ENCODE measurements at regions not wholly inside any gene's neighbourhood (a gene's known extent, or its start where the extent isn't known, plus 50 kb on each side); places are given as distances from the start of the nearest gene placed in this dataset.

- CTCF ChIA-PET = interaction anchor here (0.6 to 2.5 kb wide), 9 partner anchors 9 to 234 kb away, joined by 3 to 11 read pairs (median 4); a partner anchor contains a TSS
- DNase-seq = peak; percentile 16
Observed at GRCh38 chr12:107356266-107356936, 263.1 kb upstream of the CRY1 start.

DNA sequence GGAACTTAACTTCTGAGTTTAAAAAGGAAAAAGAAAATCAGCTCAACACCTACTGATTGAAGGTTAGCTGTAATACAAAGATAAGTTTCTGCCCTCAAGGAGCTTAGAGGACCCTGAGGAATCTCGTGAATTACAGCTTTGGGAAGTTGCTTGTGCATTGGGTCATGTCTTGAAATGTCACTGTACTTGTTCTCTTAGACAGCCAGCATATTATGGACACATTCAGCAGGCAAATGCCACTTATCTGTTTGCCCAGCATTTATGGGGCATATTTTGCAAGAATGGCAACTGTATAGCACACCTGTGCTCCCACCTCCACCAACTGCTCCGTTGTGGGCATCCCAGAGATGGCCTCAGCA is 263.6 kb upstream of the CRY1 start:
- Mint-ChIP-seq H3K36me3 (ENCODE audit: low read depth) (peaks cover 1% of the 10 kb centered on the region), H3K4me1 (ENCODE audit: low read depth) (peaks cover 45% of the 10 kb centered on the region), H3K27me3 (ENCODE audit: low read depth) (no peaks in the 10 kb centered on the region), H3K4me3 (no peak overlapping the region), H3K27ac (no peak overlapping the region), H3K9me3 (no peaks in the 10 kb centered on the region)
- CTCF ChIA-PET = interaction anchor here (1.3 to 2.5 kb wide), 5 partner anchors 8 to 223 kb away, joined by 3 to 11 read pairs (median 7); a partner anchor contains a TSS
- no peak for DNase-seq
- intact Hi-C loops (cut with micrococcal nuclease) = loop anchor here (1.0 kb wide), 2 partner anchors 11 to 20 kb away; no protein-coding TSS in a partner anchor

More at GRCh38 chr12:107356266-107356936, 263.1 kb upstream of the CRY1 start:
- Mint-ChIP-seq H3K36me3 (ENCODE audit: low read depth) (peaks cover 1% of the 10 kb centered on the region), H3K4me1 (ENCODE audit: low read depth) (peaks cover 50% of the 10 kb centered on the region), H3K27ac (no peak overlapping the region), H3K27me3 (ENCODE audit: low read depth) (no peaks in the 10 kb centered on the region), H3K4me3 (no peak overlapping the region), H3K9me3 (no peaks in the 10 kb centered on the region)
- intact Hi-C loops (cut with micrococcal nuclease) = loop anchor here (1.0 kb wide), 2 partner anchors 12 to 19 kb away; no protein-coding TSS in a partner anchor

DNA sequence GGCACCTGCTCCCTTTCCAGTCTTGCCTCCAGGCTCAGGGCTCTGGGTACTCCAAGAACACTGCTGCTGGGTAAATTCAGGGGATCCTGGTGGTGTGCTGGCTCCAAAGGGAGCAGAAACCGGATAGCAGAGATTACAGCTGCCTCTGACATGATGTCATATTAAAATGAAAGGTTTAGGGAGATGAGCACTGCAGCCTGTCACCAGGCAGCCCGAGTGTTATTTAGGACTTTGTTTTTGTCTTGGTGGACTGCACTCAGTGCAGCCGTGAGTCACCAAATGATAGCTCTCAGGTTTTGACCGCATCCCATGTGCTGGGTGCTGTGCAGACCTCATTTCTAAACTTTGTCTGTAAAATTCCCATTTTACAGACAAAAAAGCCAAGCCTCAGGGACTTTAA is 266.0 kb upstream of the CRY1 start:
- no peak overlapping the region for H3K27ac Mint-ChIP-seq
- CTCF ChIA-PET = no interaction called here
- no peak overlapping the region for H3K4me3 Mint-ChIP-seq
- no peaks in the 10 kb centered on the region for H3K27me3 Mint-ChIP-seq (ENCODE audit: low read depth)
- H3K36me3 Mint-ChIP-seq (ENCODE audit: low read depth) = no peaks in the 10 kb centered on the region
- no peak for DNase-seq
- no peaks in the 10 kb centered on the region for H3K9me3 Mint-ChIP-seq
- intact Hi-C loops (cut with micrococcal nuclease) = no loop called here
- peaks cover 24% of the 10 kb centered on the region for H3K4me1 Mint-ChIP-seq (ENCODE audit: low read depth)

DNA sequence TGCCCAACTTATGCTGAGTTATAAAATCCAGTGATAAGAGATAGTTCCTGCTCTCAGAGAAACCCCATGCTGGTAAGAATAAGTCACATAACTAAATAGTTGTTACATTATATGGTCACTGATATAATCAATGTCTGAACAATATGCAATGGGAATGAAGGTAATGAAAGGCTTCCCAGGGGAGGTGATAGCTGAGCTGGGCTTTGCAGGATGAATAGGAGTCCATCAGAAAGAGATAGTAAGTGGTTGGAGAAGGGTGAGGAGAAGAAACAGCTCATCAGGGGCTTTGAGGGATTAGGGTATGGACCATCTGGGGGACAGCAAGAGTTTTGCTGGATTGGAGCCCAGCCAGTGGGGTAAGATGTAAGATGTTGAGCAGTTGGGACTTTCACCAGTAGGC is 266.7 kb upstream of the CRY1 start:
- H3K4me3 Mint-ChIP-seq = no peak overlapping the region
- peaks cover 19% of the 10 kb centered on the region for H3K4me1 Mint-ChIP-seq (ENCODE audit: low read depth)
- no peak overlapping the region for H3K27ac Mint-ChIP-seq
- no peaks in the 10 kb centered on the region for H3K9me3 Mint-ChIP-seq
- DNase-seq = no peak
- intact Hi-C loops (cut with micrococcal nuclease) = no loop called here
- no peaks in the 10 kb centered on the region for H3K27me3 Mint-ChIP-seq (ENCODE audit: low read depth)
- no peaks in the 10 kb centered on the region for H3K36me3 Mint-ChIP-seq (ENCODE audit: low read depth)
- CTCF ChIA-PET = interaction anchor here (0.6 to 0.9 kb wide), 4 partner anchors 42 to 186 kb away, joined by 3 read pairs; no protein-coding TSS in a partner anchor

GRCh38 chr12:107360482-107360881 is 267.1 kb upstream of the CRY1 start:
- intact Hi-C loops (cut with micrococcal nuclease) = no loop called here
- no peak overlapping the region for H3K4me3 Mint-ChIP-seq
- no peaks in the 10 kb centered on the region for H3K9me3 Mint-ChIP-seq
- peaks cover 16% of the 10 kb centered on the region for H3K4me1 Mint-ChIP-seq (ENCODE audit: low read depth)
- CTCF ChIA-PET = interaction anchor here (0.6 to 0.9 kb wide), 4 partner anchors 42 to 186 kb away, joined by 3 read pairs; no protein-coding TSS in a partner anchor
- no peaks in the 10 kb centered on the region for H3K27me3 Mint-ChIP-seq (ENCODE audit: low read depth)
- no peak for DNase-seq
- H3K27ac Mint-ChIP-seq = no peak overlapping the region
- H3K36me3 Mint-ChIP-seq (ENCODE audit: low read depth) = no peaks in the 10 kb centered on the region

DNA sequence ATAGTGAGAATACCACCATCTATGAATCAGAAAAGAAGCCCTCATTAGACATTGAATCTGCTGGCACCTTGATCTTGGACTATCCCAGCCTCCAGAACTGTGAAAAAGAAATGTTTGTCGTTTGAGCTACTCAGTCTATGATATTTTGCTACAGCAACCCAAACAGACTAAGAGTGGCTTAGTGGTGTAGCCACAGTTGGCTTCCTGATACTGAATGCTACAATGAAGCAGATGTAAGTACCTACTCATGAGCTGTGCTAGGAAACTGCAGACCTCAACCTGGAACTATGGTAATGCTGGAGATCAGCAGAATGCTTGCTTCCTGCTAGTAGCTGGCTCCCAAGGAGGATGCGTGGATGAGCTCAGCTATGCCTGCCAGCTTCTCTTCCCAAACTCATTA is 268.6 kb upstream of the CRY1 start:
- DNase-seq = no peak
- no peaks in the 10 kb centered on the region for H3K27me3 Mint-ChIP-seq (ENCODE audit: low read depth)
- intact Hi-C loops (cut with micrococcal nuclease) = no loop called here
- H3K27ac Mint-ChIP-seq = no peak overlapping the region
- no peaks in the 10 kb centered on the region for H3K9me3 Mint-ChIP-seq
- H3K36me3 Mint-ChIP-seq (ENCODE audit: low read depth) = no peaks in the 10 kb centered on the region
- peaks cover 19% of the 10 kb centered on the region for H3K4me1 Mint-ChIP-seq (ENCODE audit: low read depth)
- no peak overlapping the region for H3K4me3 Mint-ChIP-seq
- CTCF ChIA-PET = interaction anchor here (0.9 to 1.6 kb wide), 2 partner anchors 19 to 40 kb away, joined by 3 to 4 read pairs; no protein-coding TSS in a partner anchor

DNA sequence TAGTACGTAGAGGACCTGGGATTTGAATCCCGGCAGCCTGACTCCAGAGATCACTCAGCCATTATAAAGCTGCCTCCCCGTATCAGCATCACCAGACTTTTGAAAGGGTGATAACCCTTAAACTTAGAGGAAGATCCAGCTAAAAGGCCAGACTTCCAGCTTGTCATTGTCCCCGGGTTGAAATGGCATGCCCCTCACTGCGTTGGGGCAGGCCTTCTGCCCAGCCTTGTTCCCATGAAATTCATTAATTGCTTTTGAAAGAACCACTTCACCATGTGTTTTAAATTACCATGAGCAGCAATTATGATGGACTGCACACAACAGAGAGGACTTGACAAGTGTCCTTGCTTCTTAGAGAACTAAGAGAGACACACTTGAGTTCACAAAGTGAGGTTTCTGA is 269.6 kb upstream of the CRY1 start:
- no peaks in the 10 kb centered on the region for H3K9me3 Mint-ChIP-seq

DNA sequence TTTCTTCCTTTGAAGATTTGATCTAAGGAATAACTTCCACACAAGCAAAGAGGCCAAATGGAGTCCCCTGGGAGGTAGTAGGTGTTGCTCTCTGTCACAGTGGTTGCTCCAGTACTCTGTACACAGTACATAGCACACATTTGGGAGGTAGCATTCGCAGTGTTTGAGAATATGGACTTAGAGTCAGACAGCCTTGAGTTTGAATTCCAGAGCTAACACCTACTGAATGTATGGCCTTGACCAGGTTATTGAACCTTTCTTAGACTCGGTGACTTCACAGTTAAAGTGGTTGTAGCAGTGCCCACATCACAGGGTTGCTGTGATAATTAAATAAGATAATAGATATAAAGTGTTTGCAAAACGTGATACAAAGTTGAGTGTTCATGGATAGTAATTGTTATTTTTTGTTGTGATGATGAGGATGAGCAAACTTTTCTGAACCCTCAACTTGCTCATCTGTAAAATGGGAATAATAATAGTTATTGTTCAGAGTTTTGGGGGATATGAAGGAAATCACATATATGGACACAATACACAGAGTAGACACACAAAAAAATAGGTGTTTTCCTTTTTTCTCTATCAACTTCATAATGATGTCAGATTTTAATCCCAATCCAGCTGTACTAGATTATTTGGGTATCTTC is 271.6 kb upstream of the CRY1 start:
- H3K9me3 Mint-ChIP-seq = no peaks in the 10 kb centered on the region
- no peaks in the 10 kb centered on the region for H3K27me3 Mint-ChIP-seq (ENCODE audit: low read depth)
- no peak overlapping the region for H3K4me3 Mint-ChIP-seq
- H3K36me3 Mint-ChIP-seq (ENCODE audit: low read depth) = no peaks in the 10 kb centered on the region
- no peak overlapping the region for H3K27ac Mint-ChIP-seq
- CTCF ChIA-PET = interaction anchor here (1.0 to 1.7 kb wide), 2 partner anchors 8 to 38 kb away, joined by 3 read pairs; no protein-coding TSS in a partner anchor
- no peak for DNase-seq
- intact Hi-C loops (cut with micrococcal nuclease) = loop anchor here (5.0 kb wide), 1 partner anchor 1197 kb away; the partner anchor contains the start of genes ISCU and SART3
- peaks cover 42% of the 10 kb centered on the region for H3K4me1 Mint-ChIP-seq (ENCODE audit: low read depth)

More for the DNA sequence above, 269.6 kb upstream of the CRY1 start:
- H3K36me3 Mint-ChIP-seq (ENCODE audit: low read depth) = no peaks in the 10 kb centered on the region
- H3K4me1 Mint-ChIP-seq (ENCODE audit: low read depth) = peaks cover 26% of the 10 kb centered on the region
- intact Hi-C loops (cut with micrococcal nuclease) = no loop called here
- H3K27ac Mint-ChIP-seq = no peak overlapping the region
- DNase-seq = no peak
- H3K27me3 Mint-ChIP-seq (ENCODE audit: low read depth) = no peaks in the 10 kb centered on the region
- no peak overlapping the region for H3K4me3 Mint-ChIP-seq
- CTCF ChIA-PET = interaction anchor here (0.9 to 1.6 kb wide), 2 partner anchors 20 to 39 kb away, joined by 3 to 4 read pairs; no protein-coding TSS in a partner anchor

DNA sequence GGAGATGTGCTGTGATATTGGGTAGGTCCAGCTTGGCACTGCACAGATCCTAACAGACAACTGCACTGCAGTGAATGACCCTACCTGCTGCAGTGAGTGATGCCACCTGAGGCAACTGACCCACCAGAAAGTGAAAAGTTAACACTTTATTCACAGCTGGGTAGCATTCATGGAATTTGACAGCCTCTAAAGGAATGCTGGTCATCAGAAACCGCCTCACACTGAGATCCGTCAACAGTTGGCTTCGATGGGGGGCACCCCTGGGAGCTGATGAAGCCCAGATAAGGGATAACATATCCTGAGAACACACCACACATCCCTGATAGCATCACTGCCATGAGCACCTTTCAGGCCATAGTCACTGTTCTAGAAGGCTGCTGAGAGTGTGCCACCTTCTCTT is 272.4 kb upstream of the CRY1 start:
- no peaks in the 10 kb centered on the region for H3K36me3 Mint-ChIP-seq (ENCODE audit: low read depth)
- DNase-seq = no peak
- H3K27me3 Mint-ChIP-seq (ENCODE audit: low read depth) = no peaks in the 10 kb centered on the region
- no peaks in the 10 kb centered on the region for H3K9me3 Mint-ChIP-seq
- no peak overlapping the region for H3K27ac Mint-ChIP-seq
- H3K4me1 Mint-ChIP-seq (ENCODE audit: low read depth) = peaks cover 47% of the 10 kb centered on the region
- no peak overlapping the region for H3K4me3 Mint-ChIP-seq
- CTCF ChIA-PET = interaction anchor here (1.7 kb wide), 1 partner anchor 9 kb away, joined by 3 read pairs; no protein-coding TSS in a partner anchor
- intact Hi-C loops (cut with micrococcal nuclease) = loop anchor here (5.0 kb wide), 1 partner anchor 1197 kb away; the partner anchor contains the start of genes ISCU and SART3

- CTCF ChIA-PET = interaction anchor here (1.7 kb wide), 1 partner anchor 10 kb away, joined by 3 read pairs; no protein-coding TSS in a partner anchor
- no peaks in the 10 kb centered on the region for H3K36me3 Mint-ChIP-seq (ENCODE audit: low read depth)
- no peaks in the 10 kb centered on the region for H3K27me3 Mint-ChIP-seq (ENCODE audit: low read depth)
- H3K4me3 Mint-ChIP-seq = no peak overlapping the region
- DNase-seq = no peak
- H3K27ac Mint-ChIP-seq = no peak overlapping the region
- no peaks in the 10 kb centered on the region for H3K9me3 Mint-ChIP-seq
- peaks cover 53% of the 10 kb centered on the region for H3K4me1 Mint-ChIP-seq (ENCODE audit: low read depth)
- intact Hi-C loops (cut with micrococcal nuclease) = loop anchor here (5.0 kb wide), 1 partner anchor 1196 kb away; the partner anchor contains the start of genes ISCU and SART3
Observed at GRCh38 chr12:107366322-107366721, 273.0 kb upstream of the CRY1 start.

- H3K27me3 Mint-ChIP-seq (ENCODE audit: low read depth) = no peaks in the 10 kb centered on the region
- H3K27ac Mint-ChIP-seq = peak overlapping the region; percentile 98
- no peaks in the 10 kb centered on the region for H3K36me3 Mint-ChIP-seq (ENCODE audit: low read depth)
- H3K9me3 Mint-ChIP-seq = no peaks in the 10 kb centered on the region
- H3K4me3 Mint-ChIP-seq = peak overlapping the region; percentile 69
- CTCF ChIA-PET = interaction anchor here (6.8 kb wide), 1 partner anchor 47 kb away, joined by 47 read pairs; no protein-coding TSS in a partner anchor
- intact Hi-C loops (cut with micrococcal nuclease) = loop anchor here (1.0 to 5.0 kb wide), 6 partner anchors 12 to 1194 kb away; partner anchors contain the start of genes CRY1, ISCU and SART3
- H3K4me1 Mint-ChIP-seq (ENCODE audit: low read depth) = peaks cover 76% of the 10 kb centered on the region
- peak; percentile 79 for DNase-seq
Observed at GRCh38 chr12:107368586-107368985, 275.2 kb upstream of the CRY1 start.

GRCh38 chr12:107369006-107369405 is 275.7 kb upstream of the CRY1 start:
- H3K9me3 Mint-ChIP-seq = no peaks in the 10 kb centered on the region
- H3K27me3 Mint-ChIP-seq (ENCODE audit: low read depth) = no peaks in the 10 kb centered on the region
- H3K36me3 Mint-ChIP-seq (ENCODE audit: low read depth) = no peaks in the 10 kb centered on the region
- H3K27ac Mint-ChIP-seq = peak overlapping the region; percentile 98
- intact Hi-C loops (cut with micrococcal nuclease) = loop anchor here (2.0 to 5.0 kb wide), 3 partner anchors 24 to 1193 kb away; partner anchors contain the start of genes CRY1, ISCU and SART3
- peak overlapping the region; percentile 69 for H3K4me3 Mint-ChIP-seq
- CTCF ChIA-PET = interaction anchor here (0.9 to 6.8 kb wide), 3 partner anchors 15 to 48 kb away, joined by 3 to 47 read pairs (median 10); no protein-coding TSS in a partner anchor
- peaks cover 80% of the 10 kb centered on the region for H3K4me1 Mint-ChIP-seq (ENCODE audit: low read depth)
- DNase-seq = no peak

All from activated naive CD4-positive, alpha-beta T cell treated with anti-CD3 and anti-CD28 coated beads for 36 hours (primary cell).